SK-N-SH treated with all-trans-retinoic acid at 6 μM for 48 hours (cell line): ENCODE measurements at regions not wholly inside any gene's neighbourhood (a gene's known extent, or its start where the extent isn't known, plus 50 kb on each side); places are given as distances from the start of the nearest gene placed in this dataset.
A peak's percentile ranks its signal among the peaks of the same experiment; 100 is the strongest.

ENCODE experiments used
- ATAC-seq: fragments of 200-7000 bp; cut with Tn5 transposase; 3 replicates; pipeline ENCODE4 v1.9.1; 2020; ENCODE audit warnings: mild to moderate bottlenecking, moderate library complexity
- ARNTL ChIP-seq: fragments of 450-650 bp; formaldehyde crosslinking; IDR thresholded peaks from 2 replicates; pipeline ENCODE4 v1.5.0; 2020; ENCODE audit warnings: low read depth, mild to moderate bottlenecking, moderate library complexity, borderline replicate concordance
- BACH2 ChIP-seq: fragments of 250-450 bp; sonication (Bioruptor Pico); IDR thresholded peaks from 2 replicates; pipeline ENCODE4 v1.9.0; 2021; ENCODE audit warnings: mild to moderate bottlenecking, borderline replicate concordance
- CSDC2 ChIP-seq: fragments of 250-450 bp; sonication (Bioruptor Pico); IDR thresholded peaks from 2 replicates; pipeline ENCODE4 v1.5.0; 2020; ENCODE audit warnings: mild to moderate bottlenecking, moderate library complexity
- CSRNP3 ChIP-seq: fragments of 250-450 bp; sonication (Bioruptor Pico); IDR thresholded peaks from 2 replicates; pipeline ENCODE4 v1.5.1; 2021; ENCODE audit warnings: mild to moderate bottlenecking, moderate library complexity
- ESRRG ChIP-seq: fragments of 250-450 bp; sonication (Bioruptor Pico); IDR thresholded peaks from 2 replicates; pipeline ENCODE4 v1.6.1; 2021; ENCODE audit warnings: mild to moderate bottlenecking
- GLIS3 ChIP-seq: fragments of 250-450 bp; sonication (Bioruptor Pico); IDR thresholded peaks from 2 replicates; pipeline ENCODE4 v1.5.0; 2020; ENCODE audit warnings: mild to moderate bottlenecking, moderate library complexity
- ISL1 ChIP-seq: fragments of 250-450 bp; sonication (Bioruptor Pico); IDR thresholded peaks from 2 replicates; pipeline ENCODE4 v2.1.2; 2022; ENCODE audit warnings: mild to moderate bottlenecking, moderate library complexity
- OSR1 ChIP-seq: fragments of 250-450 bp; sonication (Bioruptor Pico); IDR thresholded peaks from 2 replicates; pipeline ENCODE4 v1.8.0; 2022; ENCODE audit warnings: moderate library complexity, mild to moderate bottlenecking, inconsistent platforms
- PATZ1 ChIP-seq: fragments of 250-450 bp; sonication (Bioruptor Pico); IDR thresholded peaks from 2 replicates; pipeline ENCODE4 v1.8.0; 2020; ENCODE audit warnings: mild to moderate bottlenecking, moderate library complexity, borderline replicate concordance
- POU6F1 ChIP-seq: fragments of 250-450 bp; sonication (Bioruptor Pico); IDR thresholded peaks from 2 replicates; pipeline ENCODE4 v1.8.0; 2021; ENCODE audit warnings: low read depth, mild to moderate bottlenecking, moderate library complexity, borderline replicate concordance
- PPARA ChIP-seq: fragments of 250-450 bp; sonication (Bioruptor Pico); IDR thresholded peaks from 2 replicates; pipeline ENCODE4 v1.5.0; 2020; ENCODE audit warnings: mild to moderate bottlenecking, borderline replicate concordance
- RARB ChIP-seq: fragments of 250-450 bp; sonication (Bioruptor Pico); IDR thresholded peaks from 2 replicates; pipeline ENCODE4 v1.8.0; 2021; ENCODE audit warnings: mild to moderate bottlenecking, moderate library complexity
- SNAI2 ChIP-seq: fragments of 250-450 bp; sonication (Bioruptor Pico); IDR thresholded peaks from 2 replicates; pipeline ENCODE4 v1.5.0; 2020; ENCODE audit warnings: mild to moderate bottlenecking, moderate library complexity
- TCF4 ChIP-seq: fragments of 250-450 bp; sonication (Bioruptor Pico); IDR thresholded peaks from 2 replicates; pipeline ENCODE4 v1.8.0; 2021; ENCODE audit warnings: mild to moderate bottlenecking, moderate library complexity, borderline replicate concordance
- TOX ChIP-seq: fragments of 250-450 bp; sonication (Bioruptor Pico); IDR thresholded peaks from 2 replicates; pipeline ENCODE4 v1.8.0; 2021; ENCODE audit warnings: mild to moderate bottlenecking, moderate library complexity, borderline replicate concordance
- TSHZ2 ChIP-seq: fragments of 250-450 bp; sonication (Bioruptor Pico); IDR thresholded peaks from 2 replicates; pipeline ENCODE4 v1.5.0; 2020; ENCODE audit warnings: mild to moderate bottlenecking, moderate library complexity
- ZC3H10 ChIP-seq: fragments of 250-450 bp; sonication (Bioruptor Pico); IDR thresholded peaks from 2 replicates; pipeline ENCODE4 v1.5.1; 2021; ENCODE audit warnings: mild to moderate bottlenecking, moderate library complexity
- ZFP3 ChIP-seq: fragments of 250-450 bp; sonication (Bioruptor Pico); IDR thresholded peaks from 2 replicates; pipeline ENCODE4 v1.5.0; 2020; ENCODE audit warnings: mild to moderate bottlenecking, moderate library complexity
- ZFP30 ChIP-seq: fragments of 450-650 bp; formaldehyde crosslinking; IDR thresholded peaks from 2 replicates; pipeline ENCODE4 v1.5.0; 2022; ENCODE audit warnings: mild to moderate bottlenecking, moderate library complexity
- ZNF565 ChIP-seq: fragments of 450-650 bp; formaldehyde crosslinking; conservative IDR thresholded peaks from 2 replicates; pipeline ENCODE4 v1.5.0; 2020; ENCODE audit warnings: low read depth, mild to moderate bottlenecking, moderate library complexity
- ZNF70 ChIP-seq: fragments of 450-650 bp; formaldehyde crosslinking; IDR thresholded peaks from 2 replicates; pipeline ENCODE4 v1.5.0; 2020; ENCODE audit warnings: mild to moderate bottlenecking, moderate library complexity
- ZNF8 ChIP-seq: fragments of 450-650 bp; formaldehyde crosslinking; IDR thresholded peaks from 2 replicates; pipeline ENCODE4 v1.5.0; 2020; ENCODE audit warnings: mild to moderate bottlenecking, moderate library complexity

DNA sequence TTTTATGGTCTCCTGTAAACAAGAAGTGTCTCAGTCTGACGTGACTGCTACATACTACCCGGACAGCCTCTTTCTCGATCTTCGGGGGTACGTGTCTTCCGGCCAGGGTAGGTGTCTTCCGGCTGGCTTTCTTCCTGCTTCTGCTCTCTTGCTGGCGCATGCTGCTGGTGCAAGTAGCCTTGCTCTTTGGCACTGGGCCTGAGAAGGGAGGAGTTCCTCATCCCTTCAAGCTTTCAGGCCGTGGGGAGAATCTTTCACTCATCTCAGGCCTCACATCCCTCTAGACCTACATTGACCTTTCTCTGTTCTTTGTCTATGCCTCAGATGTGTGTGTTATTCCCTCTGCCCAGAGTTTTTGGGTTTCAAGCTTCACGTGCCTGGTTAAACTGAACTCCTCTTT lies 130.4 kb downstream of the JCAD start:
- TF ChIP-seq RARB (CRISPR knock-in tag): no peak
- TF ChIP-seq ZFP3 (CRISPR knock-in tag): no peak
- TF ChIP-seq GLIS3: no peak
- no peak for TF ChIP-seq ISL1
- no peak for TF ChIP-seq ZNF565 (CRISPR knock-in tag)
- TF ChIP-seq BACH2: no peak
- TF ChIP-seq ESRRG: no peak
- no peak for TF ChIP-seq CSDC2 (CRISPR knock-in tag)
- TF ChIP-seq CSRNP3 (CRISPR knock-in tag): no peak
- TF ChIP-seq TCF4 (CRISPR knock-in tag): no peak
- TF ChIP-seq OSR1 (CRISPR knock-in tag): no peak
- no peak for TF ChIP-seq ARNTL
- TF ChIP-seq ZFP30: no peak
- TF ChIP-seq PPARA (CRISPR knock-in tag): no peak
- TF ChIP-seq TSHZ2 (CRISPR knock-in tag): no peak
- TF ChIP-seq ZNF70 (CRISPR knock-in tag): no peak
- TF ChIP-seq SNAI2 (CRISPR knock-in tag): no peak
- no peak for TF ChIP-seq POU6F1 (CRISPR knock-in tag)
- ATAC-seq: no peak

- TF ChIP-seq ZNF8 (no peak), POU6F1 (CRISPR knock-in tag) (no peak), ESRRG (no peak), ARNTL (no peak), ZFP3 (CRISPR knock-in tag) (no peak), RARB (CRISPR knock-in tag) (no peak), TOX (CRISPR knock-in tag) (no peak), ISL1 (no peak), TCF4 (CRISPR knock-in tag) (no peak), PATZ1 (CRISPR knock-in tag) (no peak), ZNF70 (CRISPR knock-in tag) (no peak)
- TF ChIP-seq, all 23 proteins: peak for 0
- peak; percentile 90 for ATAC-seq
These were observed 132.7 kb downstream of the JCAD start for GRCh38 chr10:29926693-29927048.

DNA sequence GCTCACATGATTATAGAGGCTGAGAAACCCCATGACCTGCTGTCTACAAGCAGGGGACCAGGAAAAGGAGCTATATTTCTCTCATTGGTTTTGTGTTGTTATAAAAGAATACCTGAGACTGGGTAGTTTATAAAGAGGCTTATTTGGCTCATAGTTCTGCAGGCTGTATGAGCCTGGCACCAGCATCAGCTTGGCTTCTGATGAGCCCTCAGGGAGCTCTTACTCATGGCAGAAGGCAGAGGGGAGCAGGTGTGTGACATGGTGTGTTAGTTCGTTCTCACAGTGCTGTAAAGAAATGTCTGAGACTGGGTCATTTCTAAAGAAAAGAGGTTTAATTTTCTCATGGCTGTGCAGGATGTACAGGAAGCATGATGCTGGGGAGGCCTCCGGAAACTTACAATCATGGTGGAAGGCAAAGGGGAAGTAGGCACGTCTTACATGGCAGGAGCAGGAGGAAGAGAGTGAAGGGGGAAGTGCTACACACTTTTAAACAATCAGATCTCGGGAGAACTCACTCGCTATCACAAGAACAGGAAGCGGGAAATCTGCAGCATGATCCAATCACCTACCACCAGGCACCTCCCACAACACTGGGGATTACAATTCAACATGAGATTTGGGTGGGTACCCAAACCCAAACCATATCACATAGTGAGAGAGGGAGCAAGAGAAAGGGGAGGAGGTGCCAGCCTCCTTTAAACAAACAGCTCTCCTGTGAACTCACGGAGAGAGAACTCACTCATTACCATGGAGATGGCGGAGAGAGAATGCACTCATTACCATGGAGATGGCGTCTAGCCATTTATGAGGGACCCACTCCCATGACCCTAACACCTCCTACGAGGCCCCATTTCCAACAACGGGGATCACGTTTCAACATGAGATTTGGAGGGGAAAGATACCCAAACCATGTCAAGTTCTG lies 133.4 kb downstream of the JCAD start:
- ATAC-seq: no peak
- TF ChIP-seq ZNF8 (no peak), ZC3H10 (no peak), TSHZ2 (CRISPR knock-in tag) (no peak), RARB (CRISPR knock-in tag) (no peak), ESRRG (no peak), PPARA (CRISPR knock-in tag) (no peak), OSR1 (CRISPR knock-in tag) (no peak), CSDC2 (CRISPR knock-in tag) (no peak), ISL1 (no peak), ZFP3 (CRISPR knock-in tag) (no peak), ZNF70 (CRISPR knock-in tag) (no peak), BACH2 (no peak), ZNF565 (CRISPR knock-in tag) (no peak), POU6F1 (CRISPR knock-in tag) (no peak)
